ENCODE measurements at regions not wholly inside any gene's neighbourhood (a gene's known extent, or its start where the extent isn't known, plus 50 kb on each side); places are given as distances from the start of the nearest gene placed in this dataset.

DNA sequence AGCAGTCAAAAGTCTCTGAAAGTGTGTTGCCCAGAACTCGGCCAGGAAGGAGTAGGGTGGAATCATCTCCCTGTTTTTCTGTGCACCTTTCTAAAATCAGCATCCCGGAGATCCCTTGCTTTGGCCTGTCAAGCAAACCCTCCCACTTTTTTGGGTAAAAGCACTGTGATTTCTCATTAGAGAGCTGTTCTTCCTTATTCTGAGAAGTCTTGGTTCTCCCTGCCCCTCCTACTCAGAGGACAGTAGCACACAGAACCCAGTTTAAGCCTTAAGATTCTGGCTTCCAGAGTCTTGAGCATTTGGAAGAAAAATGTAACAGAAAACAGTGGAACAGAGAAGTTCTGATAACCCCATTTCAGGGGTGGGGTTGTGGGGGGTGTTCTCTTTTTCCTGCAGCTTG, 52.6 kb upstream of the KATNAL1 start:
- DNase-seq (ENCODE audit: low spot score), result no peak

DNA sequence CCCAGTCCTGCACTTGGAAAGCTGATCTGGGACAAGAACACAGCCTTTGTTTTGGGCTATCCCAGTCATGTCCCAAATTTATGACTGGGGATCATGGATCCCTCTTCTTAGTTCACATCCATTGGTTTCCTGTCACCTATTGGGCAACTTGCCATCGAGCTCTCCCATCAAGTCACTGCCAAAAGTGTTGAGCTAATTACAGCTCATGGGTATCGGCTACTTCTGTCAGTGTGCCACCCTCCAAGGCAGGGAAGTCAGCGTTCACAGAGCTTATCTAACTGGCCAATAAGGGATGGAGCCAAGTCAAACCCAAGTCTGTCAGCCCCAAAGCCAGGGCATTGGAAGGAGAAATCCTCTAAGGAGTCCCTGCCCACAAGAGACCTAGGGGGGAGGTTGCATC, 53.2 kb upstream of the KATNAL1 start:
- no peak for DNase-seq (ENCODE audit: low spot score)

DNA sequence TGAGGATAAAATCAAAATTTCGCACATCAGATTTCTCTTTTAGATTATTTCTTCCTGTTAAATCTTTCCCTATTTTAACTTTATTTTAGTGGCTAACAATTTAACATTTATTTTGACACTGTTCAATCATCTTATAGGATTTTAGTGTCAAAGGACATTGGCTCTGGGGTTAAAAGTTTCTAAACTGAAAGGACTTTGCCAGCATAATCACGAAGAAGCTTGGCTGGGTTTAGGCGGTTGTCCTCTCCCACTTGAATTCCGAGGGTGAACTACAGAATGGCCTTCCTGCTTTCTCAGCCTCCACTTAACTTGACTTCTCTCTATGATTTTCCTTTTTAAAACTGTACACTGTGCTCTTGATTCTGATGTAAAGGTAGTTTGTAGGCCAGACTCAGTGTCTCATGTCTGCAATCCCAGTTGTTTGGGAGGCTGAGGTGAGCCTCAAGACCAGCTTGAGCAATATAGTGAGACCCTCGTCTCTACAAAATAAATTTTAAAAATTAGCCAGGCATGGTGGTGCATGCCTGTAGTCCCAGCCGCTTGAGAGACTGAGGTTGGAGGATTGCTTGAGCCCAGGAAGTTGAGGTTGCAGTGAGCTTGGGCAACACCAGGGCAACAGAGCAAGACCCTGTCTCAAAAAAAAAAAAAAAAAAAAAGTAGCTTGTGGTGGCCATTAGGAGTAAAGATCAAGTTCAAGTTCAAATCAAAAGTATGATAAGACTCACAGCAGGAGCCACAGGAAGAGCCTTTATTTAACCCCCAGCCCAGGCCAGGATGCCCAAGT, 54.8 kb upstream of the KATNAL1 start:
- no peak for DNase-seq (ENCODE audit: low spot score)

DNA sequence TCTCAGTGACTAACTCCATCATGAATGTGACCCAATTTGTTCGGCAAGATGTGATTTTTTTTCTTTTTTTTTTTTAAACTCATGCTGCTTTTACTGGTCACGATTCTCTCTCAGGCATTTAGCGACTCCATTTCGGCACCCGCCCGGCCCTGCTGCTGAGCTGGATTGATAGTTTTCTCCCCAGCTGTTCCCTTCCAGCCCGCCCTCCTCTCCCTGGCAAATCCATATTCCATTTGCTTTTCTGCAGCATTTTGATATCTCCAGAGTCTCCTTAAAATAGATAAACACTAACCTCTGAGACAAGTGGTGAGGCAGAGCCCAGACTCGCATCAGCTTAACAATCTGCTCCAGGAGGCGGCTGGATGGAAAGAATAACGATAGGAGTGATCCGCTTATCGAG, 55.5 kb upstream of the KATNAL1 start:
- no peak for DNase-seq (ENCODE audit: low spot score)

DNA sequence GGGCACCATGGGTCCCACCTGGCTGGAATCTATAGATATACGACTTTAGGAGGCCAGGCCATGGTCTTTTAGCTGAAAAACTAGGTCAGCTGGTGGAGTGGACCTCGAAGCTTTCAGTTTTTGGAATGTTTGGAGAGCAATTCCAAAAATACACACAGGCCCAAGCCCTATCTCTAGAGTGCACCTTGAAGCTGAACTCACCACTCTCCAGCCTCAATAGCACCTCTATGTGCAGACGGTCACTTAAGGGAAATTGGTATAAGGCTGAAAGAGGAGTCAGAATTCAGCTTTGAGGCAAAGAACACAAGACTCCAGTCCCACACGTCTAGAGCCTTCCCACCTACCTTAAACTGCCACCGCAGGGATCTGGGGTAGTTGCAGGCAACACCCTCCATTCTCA, 56.4 kb upstream of the KATNAL1 start:
- DNase-seq (ENCODE audit: low spot score), result no peak

DNA sequence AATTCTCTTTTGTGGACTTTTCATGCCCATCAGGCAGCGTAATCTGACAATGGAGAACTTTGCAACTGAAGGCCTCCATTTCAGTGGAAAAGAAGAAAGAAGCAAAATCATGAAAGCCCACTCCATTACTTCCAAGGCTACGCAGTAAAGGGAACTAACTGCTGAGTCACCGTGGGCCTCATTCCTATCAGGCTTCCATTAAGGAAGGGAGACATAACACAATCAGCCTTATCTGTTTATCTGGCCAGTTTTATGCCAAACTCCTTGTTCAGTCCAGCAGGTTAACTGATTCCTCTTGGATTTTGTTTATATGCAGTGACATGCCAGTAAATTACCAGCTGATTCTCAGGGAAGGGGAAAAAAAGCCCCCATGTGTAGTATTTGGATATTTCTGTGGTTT, 56.8 kb upstream of the KATNAL1 start:
- DNase-seq (ENCODE audit: low spot score), result no peak

DNA sequence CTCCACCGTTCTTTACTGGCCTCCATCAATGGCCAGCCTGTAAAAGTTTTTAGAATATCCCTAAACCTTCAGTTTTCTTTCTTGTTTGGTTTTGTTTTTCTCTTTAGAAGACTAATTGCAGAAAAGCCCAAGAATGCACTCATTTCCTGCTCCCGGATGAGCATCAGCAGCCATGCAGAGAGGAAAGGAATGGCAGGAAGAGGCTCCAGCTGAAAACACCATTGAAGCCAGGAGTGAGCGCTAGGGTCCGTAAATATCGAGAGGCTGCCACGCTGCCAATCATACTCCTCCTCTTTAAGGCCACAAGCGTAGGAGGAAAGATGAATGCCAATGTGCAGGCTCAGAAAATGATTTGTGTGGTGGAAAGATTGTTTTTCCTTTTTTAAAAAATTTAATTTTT, 57.4 kb upstream of the UBE2L5 start:
- no peak for DNase-seq (ENCODE audit: low spot score)

DNA sequence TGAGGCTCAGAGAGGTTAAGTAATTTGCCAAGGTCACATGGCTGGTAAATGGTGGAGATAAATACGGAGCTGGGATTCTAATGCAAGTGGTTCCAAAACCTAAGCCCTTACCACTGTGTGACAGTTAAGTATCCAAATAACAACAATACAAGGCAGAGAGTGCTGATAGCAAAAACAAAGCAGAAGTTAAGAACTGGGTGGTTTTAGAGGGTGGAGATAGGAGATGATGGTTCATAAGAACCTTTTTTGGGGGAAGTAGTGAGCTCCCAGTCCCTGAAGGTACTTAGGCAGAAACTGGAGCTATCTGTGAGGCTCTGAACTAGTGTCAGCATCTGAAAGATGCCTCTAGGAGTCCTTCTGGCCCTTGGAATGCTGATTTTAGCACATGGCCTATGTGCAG, 56.2 kb upstream of the UBE2L5 start:
- no peak for DNase-seq (ENCODE audit: low spot score)

DNA sequence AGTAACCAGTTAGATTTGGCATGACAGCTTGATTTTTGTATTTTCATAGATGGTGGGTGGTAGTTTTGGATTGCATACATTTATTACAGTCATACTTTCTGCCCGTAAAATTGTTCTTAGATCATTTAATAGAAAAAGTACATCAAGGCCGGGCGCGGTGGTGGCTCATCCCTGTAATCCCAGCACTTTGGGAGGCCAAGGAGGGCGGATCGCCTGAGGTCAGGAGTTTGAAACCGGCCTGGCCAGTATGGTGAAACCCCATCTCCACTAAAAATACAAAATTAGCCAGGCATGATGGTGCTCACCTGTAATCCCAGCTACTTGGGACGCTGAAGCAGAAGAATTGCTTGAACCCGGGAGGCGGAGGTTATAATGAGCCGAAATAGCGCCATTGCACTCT, 55.0 kb upstream of the UBE2L5 start:
- no peak for DNase-seq (ENCODE audit: low spot score)

DNA sequence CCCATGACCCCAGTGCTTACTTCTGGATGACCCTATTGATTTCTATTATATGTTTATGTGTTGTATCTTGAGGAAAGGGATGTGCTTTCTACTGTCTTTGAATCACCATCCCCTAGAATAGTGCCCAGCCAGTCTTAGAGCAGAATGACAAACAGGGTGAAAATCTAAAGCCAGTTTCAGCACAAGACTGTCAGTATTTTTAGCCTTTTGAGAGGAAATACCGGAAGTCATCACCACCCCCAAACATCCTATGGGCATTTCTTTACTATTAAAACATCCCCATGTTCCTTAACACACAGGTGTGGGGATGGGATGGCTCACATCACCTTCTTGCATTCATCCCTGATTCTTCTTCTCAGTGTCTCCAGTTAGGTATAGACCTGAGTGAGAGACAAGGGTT, 52.1 kb upstream of the UBE2L5 start:
- DNase-seq (ENCODE audit: low spot score), result no peak

DNA sequence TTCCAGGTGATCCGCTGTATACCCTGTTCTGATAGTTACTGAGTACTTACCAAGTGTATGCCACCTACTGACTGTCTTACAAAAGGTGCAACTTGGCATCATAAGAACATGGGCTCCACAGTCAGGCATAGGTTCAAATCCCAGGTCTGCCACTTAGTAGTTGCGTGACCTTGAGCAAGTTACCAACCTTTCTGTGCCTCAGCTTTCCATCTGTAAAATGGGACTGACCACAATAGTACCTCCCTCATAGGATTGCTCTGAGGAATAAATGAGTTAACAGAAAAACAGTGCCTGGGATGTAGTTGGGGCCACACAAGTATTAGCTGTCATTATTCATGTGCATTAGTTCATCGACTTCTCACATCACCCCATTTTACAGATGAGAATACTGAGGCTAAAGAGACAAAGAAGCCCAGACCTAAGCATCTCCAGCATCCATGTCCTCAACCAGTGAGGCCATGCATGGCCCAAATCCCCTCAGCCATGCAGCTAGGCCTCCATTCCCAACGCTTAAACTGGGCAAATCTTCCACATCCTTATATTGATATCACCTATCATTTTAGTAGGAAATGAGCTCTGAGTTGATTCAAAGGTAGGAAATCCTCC, 51.3 kb upstream of the UBE2L5 start:
- no peak for DNase-seq (ENCODE audit: low spot score)

DNA sequence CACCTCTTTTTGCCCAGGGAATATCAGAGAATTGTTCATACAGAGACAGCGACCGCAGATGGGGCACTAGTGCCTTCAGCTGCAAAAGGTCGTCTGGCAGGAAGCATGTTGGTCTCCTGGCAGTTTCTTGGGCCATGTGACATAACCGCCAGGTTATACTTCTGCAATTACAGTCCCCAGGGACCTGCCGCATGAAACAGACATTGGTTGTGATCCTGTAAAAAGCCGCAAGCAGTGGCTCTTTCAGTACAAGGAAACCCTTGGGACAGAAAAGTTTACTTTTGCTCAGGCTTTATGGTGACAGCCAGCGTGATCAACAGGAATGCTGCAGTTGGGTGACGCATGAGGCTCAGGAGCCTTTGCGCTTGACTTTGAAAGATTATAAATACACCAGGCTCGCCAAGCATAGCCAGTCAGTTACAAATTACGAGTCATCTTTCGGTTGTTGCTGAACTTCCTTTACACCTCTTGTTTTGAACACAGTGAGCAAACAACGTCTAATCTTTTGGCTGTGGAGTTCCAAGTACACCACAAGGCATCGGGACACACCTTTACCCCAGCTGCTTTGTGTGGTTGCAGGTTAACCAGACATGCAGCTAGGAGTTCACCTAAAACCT, 50.5 kb upstream of the UBE2L5 start:
- DNase-seq (ENCODE audit: low spot score), result peak; percentile 85
